ENCODE measurements at regions not wholly inside any gene's neighbourhood (a gene's known extent, or its start where the extent isn't known, plus 50 kb on each side); places are given as distances from the start of the nearest gene placed in this dataset.
"Not testable (repeated sequence)": the region's sequence is repeated elsewhere in the genome, so short reads cannot be mapped to it uniquely, and the experiment has no call there.

GRCh38 chr13:55653497-55653896, 1487.2 kb upstream of the PRR20A start:
- no CpG with 5 or more reads among the region's 3 CpGs for WGBS (ENCODE audit: insufficient coverage)

GRCh38 chr13:55654243-55654642, 1486.5 kb upstream of the PRR20A start:
- no peak for DNase-seq
- no peak for ATAC-seq (ENCODE audit: low read depth)
- H3K27me3 ChIP-seq (replicated peaks in 1 of 4; ENCODE audit: control extremely low read depth in 1 of 4, control insufficient read depth in 3 of 4, insufficient read depth in 4 of 4, low read length in 3 of 4): no peaks in the 10 kb centered on the region
- H3K9ac ChIP-seq (ENCODE audit: low read length): no peak overlapping the region
- H3K4me2 ChIP-seq (replicated peaks; ENCODE audit: low read depth, low read length, poor library complexity, severe bottlenecking): no peak overlapping the region
- Mint-ChIP-seq H3K9me3 (ENCODE audit: insufficient read depth) (peaks cover 9% of the 10 kb centered on the region), H3K4me1 (no peaks in the 10 kb centered on the region), H3K27ac (no peak overlapping the region), H3K4me3 (no peak overlapping the region), H3K27me3 (no peaks in the 10 kb centered on the region)
- intact Hi-C loops (cut with micrococcal nuclease): no loop called here
- H4K20me1 ChIP-seq (ENCODE audit: control insufficient read depth, insufficient read depth, low read length, poor library complexity, severe bottlenecking): no peaks in the 10 kb centered on the region
- CTCF ChIA-PET: no interaction called here
- no peaks in the 10 kb centered on the region for H3K36me3 ChIP-seq (replicated peaks in 1 of 2; ENCODE audit: control extremely low read depth in 1 of 2, control insufficient read depth in 1 of 2, extremely low read depth in 1 of 2, insufficient read depth in 2 of 2, low read length in 1 of 2)
- H3K79me2 ChIP-seq (ENCODE audit: control insufficient read depth, insufficient read depth, low read length): no peaks in the 10 kb centered on the region
- no peaks in the 10 kb centered on the region for H3K9me3 ChIP-seq (ENCODE audit: control extremely low read depth in 1 of 3, control insufficient read depth in 2 of 3, insufficient read depth in 1 of 3, low read length in 2 of 3)
- no peak for TF ChIP-seq CTCF (IDR thresholded peaks at IDR 0.05)
- no peak for TF ChIP-seq EZH2 (IDR thresholded peaks at IDR 0.05; ENCODE audit: borderline replicate concordance, insufficient read depth, low read depth, low read length, poor library complexity, severe bottlenecking)
- POLR2A ChIA-PET: no interaction called here
- no peak overlapping the region for H3K27ac ChIP-seq (ENCODE audit: low read length in 2 of 2)
- no peak overlapping the region for H3K4me3 ChIP-seq (ENCODE audit: control extremely low read depth in 1 of 5, extremely low read depth in 1 of 5, insufficient read depth in 1 of 5, low read depth in 2 of 5, low read length in 4 of 5)
- no peaks in the 10 kb centered on the region for H3K4me1 ChIP-seq (ENCODE audit: control insufficient read depth in 2 of 2, insufficient read depth in 2 of 2, low read length in 2 of 2)
- no peak overlapping the region for H2AFZ ChIP-seq (ENCODE audit: insufficient read depth, low read depth, low read length, poor library complexity, severe bottlenecking)

More at GRCh38 chr13:55653497-55653896, 1487.2 kb upstream of the PRR20A start:
- H3K27me3 Mint-ChIP-seq: no peaks in the 10 kb centered on the region
- ChIA-PET CTCF (no interaction called here), POLR2A (no interaction called here)
- Histone ChIP-seq H3K27me3 (replicated peaks in 1 of 4; ENCODE audit: control extremely low read depth in 1 of 4, control insufficient read depth in 3 of 4, insufficient read depth in 4 of 4, low read length in 3 of 4) (no peaks in the 10 kb centered on the region), H3K4me1 (ENCODE audit: control insufficient read depth in 2 of 2, insufficient read depth in 2 of 2, low read length in 2 of 2) (no peaks in the 10 kb centered on the region), H3K4me2 (replicated peaks; ENCODE audit: low read depth, low read length, poor library complexity, severe bottlenecking) (no peak overlapping the region), H3K4me3 (ENCODE audit: control extremely low read depth in 1 of 5, extremely low read depth in 1 of 5, insufficient read depth in 1 of 5, low read depth in 2 of 5, low read length in 4 of 5) (no peak overlapping the region), H2AFZ (ENCODE audit: insufficient read depth, low read depth, low read length, poor library complexity, severe bottlenecking) (no peak overlapping the region), H3K9me3 (ENCODE audit: control extremely low read depth in 1 of 3, control insufficient read depth in 2 of 3, insufficient read depth in 1 of 3, low read length in 2 of 3) (no peaks in the 10 kb centered on the region), H4K20me1 (ENCODE audit: control insufficient read depth, insufficient read depth, low read length, poor library complexity, severe bottlenecking) (no peaks in the 10 kb centered on the region), H3K79me2 (ENCODE audit: control insufficient read depth, insufficient read depth, low read length) (no peaks in the 10 kb centered on the region), H3K27ac (ENCODE audit: low read length in 2 of 2) (no peak overlapping the region), H3K9ac (ENCODE audit: low read length) (no peak overlapping the region), H3K36me3 (replicated peaks in 1 of 2; ENCODE audit: control extremely low read depth in 1 of 2, control insufficient read depth in 1 of 2, extremely low read depth in 1 of 2, insufficient read depth in 2 of 2, low read length in 1 of 2) (no peaks in the 10 kb centered on the region)
- no peak for TF ChIP-seq CTCF (IDR thresholded peaks at IDR 0.05)
- TF ChIP-seq EZH2 (IDR thresholded peaks at IDR 0.05; ENCODE audit: borderline replicate concordance, insufficient read depth, low read depth, low read length, poor library complexity, severe bottlenecking): no peak
- no peak overlapping the region for H3K4me3 Mint-ChIP-seq
- H3K4me1 Mint-ChIP-seq: no peaks in the 10 kb centered on the region
- no peak for ATAC-seq (ENCODE audit: low read depth)
- intact Hi-C loops (cut with micrococcal nuclease): no loop called here
- DNase-seq: no peak
- peaks cover 9% of the 10 kb centered on the region for H3K9me3 Mint-ChIP-seq (ENCODE audit: insufficient read depth)
- no peak overlapping the region for H3K27ac Mint-ChIP-seq

- WGBS (ENCODE audit: insufficient coverage): 80% methylated on average over 2 of the region's 5 CpGs
- not testable (repeated sequence) for ATAC-seq (ENCODE audit: low read depth); H3K4me2 ChIP-seq (replicated peaks; ENCODE audit: low read depth, low read length, poor library complexity, severe bottlenecking)
Measured at GRCh38 chr13:55660264-55660663, 1480.5 kb upstream of the PRR20A start.

More at GRCh38 chr13:55660264-55660663, 1480.5 kb upstream of the PRR20A start:
- H3K79me2 ChIP-seq (ENCODE audit: control insufficient read depth, insufficient read depth, low read length); H3K27me3 Mint-ChIP-seq; H3K36me3 ChIP-seq (replicated peaks in 1 of 2; ENCODE audit: control extremely low read depth in 1 of 2, control insufficient read depth in 1 of 2, extremely low read depth in 1 of 2, insufficient read depth in 2 of 2, low read length in 1 of 2); POLR2A ChIA-PET; H3K27me3 ChIP-seq (replicated peaks in 1 of 4; ENCODE audit: control extremely low read depth in 1 of 4, control insufficient read depth in 3 of 4, insufficient read depth in 4 of 4, low read length in 3 of 4); intact Hi-C loops (cut with micrococcal nuclease); H3K4me3 Mint-ChIP-seq; H3K27ac Mint-ChIP-seq; H2AFZ ChIP-seq (ENCODE audit: insufficient read depth, low read depth, low read length, poor library complexity, severe bottlenecking); CTCF ChIA-PET; H3K27ac ChIP-seq (ENCODE audit: low read length in 2 of 2); H3K9ac ChIP-seq (ENCODE audit: low read length); H3K4me3 ChIP-seq (ENCODE audit: control extremely low read depth in 1 of 5, extremely low read depth in 1 of 5, insufficient read depth in 1 of 5, low read depth in 2 of 5, low read length in 4 of 5); H3K4me1 Mint-ChIP-seq; H4K20me1 ChIP-seq (ENCODE audit: control insufficient read depth, insufficient read depth, low read length, poor library complexity, severe bottlenecking); DNase-seq; H3K9me3 ChIP-seq (ENCODE audit: control extremely low read depth in 1 of 3, control insufficient read depth in 2 of 3, insufficient read depth in 1 of 3, low read length in 2 of 3); H3K9me3 Mint-ChIP-seq (ENCODE audit: insufficient read depth); H3K4me1 ChIP-seq (ENCODE audit: control insufficient read depth in 2 of 2, insufficient read depth in 2 of 2, low read length in 2 of 2): not testable (repeated sequence)

Measured in B cell (primary cell).